Inflammatory macrophage treated with lipopolysaccharide for 4 hours (primary cell): ENCODE measurements at regions not wholly inside any gene's neighbourhood (a gene's known extent, or its start where the extent isn't known, plus 50 kb on each side); places are given as distances from the start of the nearest gene placed in this dataset.
"Not testable (repeated sequence)": the region's sequence is repeated elsewhere in the genome, so short reads cannot be mapped to it uniquely, and the experiment has no call there.

Experiments used
- DNase-seq: peaks from one replicate; pipeline ENCODE4 v3.0.0-alpha.2; 2020

GRCh38 chr9:99635032-99635431 is 186.7 kb upstream of the NR4A3 start:
- DNase-seq = no peak

DNA sequence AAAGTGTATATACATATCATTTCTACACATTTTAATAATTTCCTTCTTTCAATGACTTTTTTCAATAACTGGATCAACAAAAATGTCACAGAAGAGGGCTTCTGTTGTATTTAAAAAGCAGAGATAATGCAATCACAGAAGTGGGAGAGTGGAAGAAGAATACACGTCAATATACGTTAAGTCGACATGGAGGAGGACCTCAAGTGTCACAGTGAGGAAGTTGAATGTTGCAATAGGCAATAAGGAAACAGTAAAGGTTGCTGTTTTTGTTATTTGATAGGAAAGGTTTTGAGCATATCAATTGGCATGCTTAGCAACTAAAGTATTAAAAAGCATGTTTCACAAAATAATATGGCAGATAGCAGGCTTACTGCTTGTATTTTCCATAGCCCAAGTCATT is 184.0 kb upstream of the NR4A3 start:
- peak; percentile 85 for DNase-seq

DNA sequence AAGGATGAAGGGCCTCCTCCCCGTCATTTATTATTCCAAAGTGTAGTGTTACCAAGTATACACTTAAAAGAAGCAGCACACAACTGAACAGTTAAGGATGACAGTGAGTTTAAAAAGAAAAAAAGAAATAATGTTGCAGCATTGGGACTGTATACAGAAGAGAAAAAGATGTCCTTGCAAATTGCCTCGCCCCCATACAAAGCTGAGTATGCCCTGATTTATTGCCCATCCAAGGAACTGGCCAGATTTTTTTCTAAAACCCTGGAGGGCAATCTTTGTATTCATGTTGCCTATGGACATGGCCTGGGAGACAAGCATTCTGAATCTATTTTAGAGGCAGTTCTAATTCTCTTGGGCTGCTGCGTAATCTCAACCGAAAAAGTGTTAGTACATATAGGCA is 182.7 kb upstream of the NR4A3 start:
- DNase-seq = no peak

DNA sequence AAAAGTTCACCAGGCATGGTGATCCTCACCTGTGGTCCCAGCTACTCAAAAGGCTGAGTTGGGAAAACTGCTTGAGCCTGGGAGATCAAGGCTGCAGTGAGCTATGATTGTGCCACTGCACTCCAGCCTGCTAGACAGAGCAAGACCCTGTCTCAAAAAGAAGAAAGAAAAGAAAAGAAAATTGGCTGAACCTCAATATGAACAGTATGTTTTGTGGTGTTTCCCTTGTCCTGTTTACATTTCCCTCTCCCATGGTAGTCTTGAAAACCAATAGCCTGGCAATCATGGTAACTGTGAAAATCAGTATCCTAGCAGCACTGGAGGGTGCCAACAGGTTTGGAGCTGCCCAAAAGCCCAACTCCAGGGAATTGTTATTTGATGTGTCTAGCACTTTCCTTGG is 174.1 kb upstream of the NR4A3 start:
- no peak for DNase-seq

GRCh38 chr9:99650187-99650874 is 171.4 kb upstream of the NR4A3 start:
- no peak for DNase-seq

- DNase-seq = peak; percentile 99
Measured at GRCh38 chr9:99660191-99660636, 161.5 kb upstream of the NR4A3 start.

DNA sequence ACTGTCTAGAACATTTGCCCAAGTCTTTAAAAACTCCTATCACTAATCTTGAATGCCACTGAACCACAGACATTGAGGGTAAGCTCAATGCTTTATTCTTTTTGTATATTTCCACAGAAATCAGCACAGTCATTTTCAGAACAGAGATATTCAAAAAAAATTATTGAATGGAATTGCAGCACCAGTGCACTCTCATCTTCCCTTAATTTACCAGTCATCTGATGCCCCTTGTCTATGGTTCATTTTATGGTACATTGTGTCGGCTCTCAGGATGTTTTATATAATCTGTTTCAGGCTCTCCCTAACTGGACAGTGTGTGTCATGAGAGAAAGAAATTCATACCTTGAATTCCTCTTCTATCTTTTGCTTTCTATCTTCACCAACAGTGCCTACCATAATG is 158.4 kb upstream of the NR4A3 start:
- no peak for DNase-seq

DNA sequence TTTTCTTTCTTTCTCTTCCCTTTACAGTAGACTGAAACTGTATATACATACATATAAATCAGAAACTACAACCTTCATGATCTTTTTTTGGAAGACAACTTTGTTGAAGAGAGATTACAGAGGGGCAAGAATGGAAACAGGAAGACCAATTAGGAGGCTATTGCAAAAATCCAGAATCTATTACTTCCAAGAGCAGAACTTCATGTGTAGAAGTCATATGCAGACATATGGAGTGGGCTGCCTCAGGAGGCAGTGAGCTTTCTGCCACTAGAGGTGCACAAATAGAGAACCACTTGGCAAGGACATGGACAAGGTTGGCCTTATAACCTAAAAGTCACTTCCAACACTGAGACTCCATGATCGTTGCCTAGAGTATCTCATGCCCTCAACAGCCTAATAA is 157.8 kb upstream of the NR4A3 start:
- DNase-seq = peak; percentile 62

GRCh38 chr9:99666571-99666970 is 155.1 kb upstream of the NR4A3 start:
- DNase-seq = no peak

GRCh38 chr9:99670886-99671285 is 150.8 kb upstream of the NR4A3 start:
- not testable (repeated sequence) for DNase-seq

- DNase-seq = peak; percentile 26
Measured at GRCh38 chr9:99677281-99677680, 144.4 kb upstream of the NR4A3 start.

DNA sequence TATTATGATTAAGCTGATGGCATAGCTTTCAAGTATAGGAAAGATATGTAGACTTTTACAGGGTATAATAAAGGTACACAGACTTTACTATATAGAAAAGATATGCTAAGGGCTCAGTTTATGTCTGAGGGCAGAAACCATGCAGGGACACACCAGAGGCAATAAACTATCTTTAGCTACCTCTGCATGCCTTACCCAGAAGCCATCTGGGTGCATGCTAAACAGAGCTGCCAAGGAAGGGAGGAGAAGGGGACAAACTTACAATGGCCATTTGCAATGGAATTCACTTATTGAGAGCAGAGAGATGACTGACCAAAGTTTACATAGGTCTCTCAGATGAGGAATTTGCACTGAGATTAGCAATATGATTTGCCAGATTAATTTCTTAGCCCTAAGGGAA is 143.1 kb upstream of the NR4A3 start:
- DNase-seq = no peak

DNA sequence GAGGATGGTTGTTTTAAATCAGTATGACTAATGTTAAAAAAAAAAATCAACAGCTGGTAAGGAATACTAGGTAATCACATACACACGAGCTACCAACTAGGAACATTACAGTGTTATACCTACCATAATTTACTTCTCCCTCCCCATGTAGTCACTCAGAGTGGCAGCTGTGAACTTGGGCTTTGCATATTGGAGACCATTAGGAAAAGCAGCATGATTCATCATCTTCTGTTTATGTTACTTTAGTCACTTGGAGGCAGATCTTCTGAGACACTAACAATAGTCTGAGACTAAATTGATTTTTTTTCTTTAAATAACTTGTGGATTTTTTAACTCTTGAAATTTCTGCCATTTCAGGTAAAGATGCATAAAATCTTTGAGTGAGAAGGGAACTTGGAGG is 141.5 kb upstream of the NR4A3 start:
- peak; percentile 27 for DNase-seq

GRCh38 chr9:99681113-99681512 is 140.6 kb upstream of the NR4A3 start:
- no peak for DNase-seq

DNA sequence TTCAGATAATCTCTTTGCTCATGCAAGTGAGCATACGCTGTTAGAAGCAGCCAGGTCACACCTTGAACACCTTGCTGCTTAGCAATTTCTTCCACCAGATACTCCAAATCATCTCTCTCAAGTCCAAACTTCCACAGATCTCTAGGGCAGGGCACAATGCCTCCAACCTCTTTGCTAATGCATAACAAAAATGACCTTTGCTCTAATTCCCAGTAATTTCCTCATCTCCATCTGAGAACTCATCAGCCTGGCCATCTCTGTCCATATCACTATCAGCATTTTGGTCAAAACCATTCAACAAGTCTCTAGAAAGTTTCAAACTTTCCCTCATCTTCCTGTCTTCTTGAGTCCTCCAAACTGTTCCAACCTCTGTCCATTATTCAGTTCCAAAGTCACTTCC is 139.3 kb upstream of the NR4A3 start:
- no peak for DNase-seq

DNA sequence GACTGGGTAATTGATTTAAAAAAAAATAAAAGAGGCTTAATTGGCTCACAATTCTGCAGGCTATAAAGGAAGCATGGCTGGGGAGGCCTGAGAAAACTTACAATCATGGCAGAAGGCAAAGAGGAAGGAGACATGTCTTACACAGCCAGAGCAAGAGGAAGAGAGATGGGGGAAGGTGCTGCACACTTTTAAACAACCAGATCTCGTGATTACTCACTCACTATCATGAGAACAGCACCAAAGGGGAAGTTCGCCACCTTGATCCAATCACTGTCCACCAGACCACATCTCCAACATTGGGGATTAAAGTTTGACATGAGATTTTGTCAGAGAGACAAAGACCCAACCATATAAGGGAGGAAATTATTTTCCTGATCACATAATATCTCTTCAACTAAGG is 138.8 kb upstream of the NR4A3 start:
- peak; percentile 76 for DNase-seq

DNA sequence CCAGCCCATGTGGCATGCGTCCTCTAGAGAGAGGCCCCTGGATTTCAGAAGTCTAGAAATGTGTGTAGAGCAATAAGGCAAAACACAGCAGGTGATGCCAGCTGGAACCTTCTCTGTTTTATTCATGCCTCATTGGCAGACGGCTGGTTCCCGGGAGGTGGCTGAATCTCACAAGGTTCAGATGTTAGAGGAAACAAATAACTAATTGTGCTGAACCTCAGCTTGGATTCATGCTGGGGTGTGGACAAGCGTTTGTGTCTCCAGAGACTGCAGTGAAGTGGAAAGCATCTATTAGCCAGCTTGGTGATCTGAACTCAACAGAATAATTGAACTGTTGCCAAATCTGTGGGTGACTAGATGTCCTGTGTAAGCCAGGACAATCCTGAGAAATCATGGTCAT is 131.1 kb upstream of the NR4A3 start:
- no peak for DNase-seq

DNA sequence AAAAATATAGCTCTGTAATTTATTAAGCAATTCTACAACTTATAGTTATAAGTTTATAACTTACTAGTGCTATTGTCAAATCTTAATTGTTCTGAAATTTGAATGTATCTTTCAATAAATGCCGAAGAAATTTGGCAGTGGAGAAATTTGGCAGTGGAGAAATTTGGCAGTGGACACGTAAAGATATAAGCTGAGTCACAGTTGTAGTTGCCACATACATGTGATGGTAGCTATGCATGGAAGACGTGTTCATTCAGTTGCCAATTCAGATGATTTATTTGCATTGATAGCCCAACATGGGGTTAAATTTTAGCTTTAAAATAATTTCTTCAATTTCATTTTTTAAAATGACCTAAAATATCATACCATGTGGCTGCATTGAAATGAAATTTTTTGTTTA is 127.8 kb upstream of the NR4A3 start:
- DNase-seq = no peak

DNA sequence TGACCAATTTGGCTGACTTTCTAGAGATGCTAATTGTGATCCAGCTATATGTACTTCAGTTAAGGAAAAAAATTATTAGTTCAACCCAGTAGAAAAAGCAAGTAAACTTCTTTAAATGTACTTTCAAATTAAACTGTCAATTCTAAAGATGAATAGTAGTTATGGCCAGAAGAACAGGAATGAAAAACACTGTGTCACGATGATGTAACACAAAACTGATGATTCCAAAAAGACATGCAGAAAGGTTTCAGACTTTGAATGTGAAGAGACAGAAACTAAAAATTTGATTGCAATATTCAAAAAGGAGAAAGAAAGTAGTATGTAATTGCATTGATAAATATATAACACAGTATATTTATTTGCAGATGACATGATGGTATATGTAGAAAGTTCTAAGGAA is 127.3 kb upstream of the NR4A3 start:
- no peak for DNase-seq

DNA sequence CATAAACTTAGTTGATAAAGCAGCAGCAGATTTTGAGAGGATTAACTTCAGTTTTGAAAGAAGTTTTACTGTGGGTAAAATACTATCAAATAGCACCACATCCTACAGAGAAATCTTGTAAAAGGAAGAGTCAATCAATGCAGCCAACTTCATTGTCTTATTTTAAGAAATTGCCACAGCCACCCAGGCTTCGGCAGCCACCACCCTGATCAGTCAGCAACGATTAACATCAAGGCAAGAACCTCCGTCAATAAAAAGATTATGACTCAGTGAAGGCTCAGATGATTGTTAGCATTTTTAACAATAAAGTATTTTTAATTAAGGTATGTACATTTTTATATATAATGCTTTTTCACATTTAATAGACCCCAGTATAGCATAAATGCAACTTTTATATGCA is 122.3 kb upstream of the NR4A3 start:
- no peak for DNase-seq

GRCh38 chr9:99712214-99712613 is 109.5 kb upstream of the NR4A3 start:
- no peak for DNase-seq

- no peak for DNase-seq
Measured at GRCh38 chr9:99713838-99714306, 107.8 kb upstream of the NR4A3 start.

GRCh38 chr9:99718631-99719030 is 103.1 kb upstream of the NR4A3 start:
- DNase-seq = no peak

DNA sequence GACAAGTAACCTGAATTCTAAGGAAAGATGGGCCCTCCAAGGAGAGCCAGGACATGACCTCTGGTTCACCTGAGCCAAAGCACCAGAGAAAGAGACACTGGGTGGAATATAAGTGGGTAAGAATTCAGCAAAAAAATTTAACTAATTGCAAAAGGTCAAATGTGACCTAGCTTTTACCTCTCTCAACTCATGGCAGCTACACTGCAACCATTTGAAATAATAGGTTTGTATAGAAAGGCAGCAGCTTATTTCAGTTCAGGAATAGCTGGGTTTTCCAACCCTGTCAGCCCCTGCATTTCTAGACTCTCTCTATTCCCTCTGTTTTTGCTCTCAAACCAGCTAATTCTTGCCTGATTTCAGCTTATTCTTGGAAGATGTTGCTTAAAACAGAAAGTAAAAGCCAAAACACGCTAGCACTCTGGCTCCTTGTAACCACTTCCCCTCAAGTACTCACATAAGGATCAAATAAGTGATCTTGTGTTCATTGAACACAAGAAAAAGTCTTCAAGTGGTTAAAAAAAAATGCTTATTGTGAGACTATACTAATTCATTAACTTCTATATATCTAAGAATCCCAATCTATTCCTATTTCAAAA is 101.1 kb upstream of the NR4A3 start:
- DNase-seq = peak; percentile 80

GRCh38 chr9:99721898-99722297 is 99.8 kb upstream of the NR4A3 start:
- no peak for DNase-seq
